ENCODE measurements at regions not wholly inside any gene's neighbourhood (a gene's known extent, or its start where the extent isn't known, plus 50 kb on each side); places are given as distances from the start of the nearest gene placed in this dataset.

GRCh38 chr19:30681162-30682100 lies 309.2 kb downstream of the ZNF536 start:
- Histone ChIP-seq H2BK12ac (ENCODE audit: low read depth, low read length) (no peak overlapping the region), H4K5ac (ENCODE audit: insufficient read length, low read depth, low read length) (no peak overlapping the region), H2BK15ac (ENCODE audit: low read length) (no peak overlapping the region), H3K27me3 (replicated peaks in 1 of 4; ENCODE audit: control insufficient read depth in 3 of 4, extremely low read depth in 1 of 4, insufficient read depth in 3 of 4, low read length in 3 of 4) (no peaks in the 10 kb centered on the region), H3K4ac (replicated peaks; ENCODE audit: insufficient read length, low read depth, low read length) (no peak overlapping the region), H3K23ac (ENCODE audit: insufficient read length) (no peak overlapping the region), H3K23me2 (ENCODE audit: low read depth, low read length) (no peaks in the 10 kb centered on the region), H3K9me3 (ENCODE audit: insufficient read depth in 2 of 2, low read depth in 1 of 2, low read length in 1 of 2) (no peaks in the 10 kb centered on the region), H3K4me3 (ENCODE audit: extremely low read depth in 1 of 4, insufficient read depth in 2 of 4, low read depth in 3 of 4, low read length in 4 of 4) (no peak overlapping the region), H2AK5ac (ENCODE audit: low read depth, low read length) (no peak overlapping the region), H4K91ac (replicated peaks; ENCODE audit: insufficient read length, low read length) (no peak overlapping the region), H3K79me2 (ENCODE audit: control insufficient read depth in 1 of 2, insufficient read depth in 2 of 2, low read length in 2 of 2) (no peaks in the 10 kb centered on the region), H3K4me2 (ENCODE audit: insufficient read depth in 1 of 2, low read depth in 2 of 2, low read length in 2 of 2) (no peak overlapping the region), H3K9ac (replicated peaks in 1 of 4; ENCODE audit: extremely low read depth in 1 of 4, low read depth in 3 of 4, low read length in 3 of 4) (no peak overlapping the region), H2BK20ac (ENCODE audit: low read length) (no peak overlapping the region), H4K20me1 (replicated peaks in 1 of 2; ENCODE audit: control insufficient read depth in 1 of 2, insufficient read depth in 2 of 2, low read length in 2 of 2) (no peaks in the 10 kb centered on the region), H2AFZ (ENCODE audit: low read length) (no peak overlapping the region), H3K18ac (ENCODE audit: extremely low read depth, low read length) (no peak overlapping the region), H3K79me1 (ENCODE audit: low read depth, low read length) (no peaks in the 10 kb centered on the region), H4K8ac (ENCODE audit: extremely low read depth, insufficient read depth, low read length) (no peak overlapping the region), H3K14ac (ENCODE audit: insufficient read length) (no peak overlapping the region), H2BK5ac (ENCODE audit: low read depth, low read length) (no peak overlapping the region), H3K56ac (replicated peaks; ENCODE audit: insufficient read length, low read depth, low read length) (no peak overlapping the region), H3K27ac (ENCODE audit: low read depth, low read length) (no peak overlapping the region), H2BK120ac (replicated peaks; ENCODE audit: low read depth, low read length) (no peak overlapping the region), H3K4me1 (replicated peaks in 1 of 4; ENCODE audit: control insufficient read depth in 3 of 4, insufficient read depth in 4 of 4, low read length in 3 of 4) (no peaks in the 10 kb centered on the region; a peak in 1 of 7 replicates), H3K36me3 (ENCODE audit: control insufficient read depth in 2 of 4, insufficient read depth in 4 of 4, low read length in 3 of 4) (no peaks in the 10 kb centered on the region)
- POLR2A ChIA-PET (ENCODE audit: partially characterized antibody): no interaction called here
- FAIRE-seq (no peak), DNase-seq (ENCODE audit: low read depth in 1 of 2, low spot score in 2 of 2) (no peak)
- 84% methylated on average over 16 of the region's 19 CpGs; no CpG with 5 or more reads in 1 of the 2 experiments for WGBS, 2 experiments (ENCODE audit: extremely low coverage in 1 of 2, insufficient coverage in 1 of 2, insufficient read length in 1 of 2, insufficient replicate concordance in 2 of 2, low coverage in 1 of 2, low lambda C conversion rate in 2 of 2, missing lambda C conversion rate in 1 of 2)
- CTCF ChIA-PET (ENCODE audit: partially characterized antibody): interaction anchor here (1.2 to 6.7 kb wide), 10 partner anchors 13 to 1613 kb away, joined by 3 to 94 read pairs (median 6); no protein-coding TSS in a partner anchor
- TF ChIP-seq EGR1 (IDR thresholded peaks at IDR 0.05; ENCODE audit: borderline replicate concordance, low read depth, low read length) (no peak), TAF7 (optimal IDR thresholded peaks at IDR 0.05; ENCODE audit: borderline replicate concordance, low read depth, low read length) (no peak), POLR2A (IDR thresholded peaks at IDR 0.05; ENCODE audit: control extremely low read depth in 1 of 2, low read depth in 2 of 2, low read length in 2 of 2) (no peak), TCF12 (IDR thresholded peaks at IDR 0.05; ENCODE audit: low read depth, low read length) (no peak), HDAC6 (IDR thresholded peaks at IDR 0.05; ENCODE audit: low read depth, low read length) (no peak), MAFK (IDR thresholded peaks at IDR 0.05; ENCODE audit: low read depth, low read length) (no peak), SP1 (IDR thresholded peaks at IDR 0.05; ENCODE audit: low read depth, low read length) (no peak)
- TF ChIP-seq, protein P1, sequence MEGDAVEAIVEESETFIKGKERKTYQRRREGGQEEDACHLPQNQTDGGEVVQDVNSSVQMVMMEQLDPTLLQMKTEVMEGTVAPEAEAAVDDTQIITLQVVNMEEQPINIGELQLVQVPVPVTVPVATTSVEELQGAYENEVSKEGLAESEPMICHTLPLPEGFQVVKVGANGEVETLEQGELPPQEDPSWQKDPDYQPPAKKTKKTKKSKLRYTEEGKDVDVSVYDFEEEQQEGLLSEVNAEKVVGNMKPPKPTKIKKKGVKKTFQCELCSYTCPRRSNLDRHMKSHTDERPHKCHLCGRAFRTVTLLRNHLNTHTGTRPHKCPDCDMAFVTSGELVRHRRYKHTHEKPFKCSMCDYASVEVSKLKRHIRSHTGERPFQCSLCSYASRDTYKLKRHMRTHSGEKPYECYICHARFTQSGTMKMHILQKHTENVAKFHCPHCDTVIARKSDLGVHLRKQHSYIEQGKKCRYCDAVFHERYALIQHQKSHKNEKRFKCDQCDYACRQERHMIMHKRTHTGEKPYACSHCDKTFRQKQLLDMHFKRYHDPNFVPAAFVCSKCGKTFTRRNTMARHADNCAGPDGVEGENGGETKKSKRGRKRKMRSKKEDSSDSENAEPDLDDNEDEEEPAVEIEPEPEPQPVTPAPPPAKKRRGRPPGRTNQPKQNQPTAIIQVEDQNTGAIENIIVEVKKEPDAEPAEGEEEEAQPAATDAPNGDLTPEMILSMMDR (IDR thresholded peaks at IDR 0.05; ENCODE audit: control extremely low read depth in 1 of 3, insufficient read depth in 1 of 3, low read depth in 1 of 3, low read length in 3 of 3): no peak
- TF ChIP-seq, protein P2, sequence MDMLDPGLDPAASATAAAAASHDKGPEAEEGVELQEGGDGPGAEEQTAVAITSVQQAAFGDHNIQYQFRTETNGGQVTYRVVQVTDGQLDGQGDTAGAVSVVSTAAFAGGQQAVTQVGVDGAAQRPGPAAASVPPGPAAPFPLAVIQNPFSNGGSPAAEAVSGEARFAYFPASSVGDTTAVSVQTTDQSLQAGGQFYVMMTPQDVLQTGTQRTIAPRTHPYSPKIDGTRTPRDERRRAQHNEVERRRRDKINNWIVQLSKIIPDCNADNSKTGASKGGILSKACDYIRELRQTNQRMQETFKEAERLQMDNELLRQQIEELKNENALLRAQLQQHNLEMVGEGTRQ (IDR thresholded peaks at IDR 0.05; ENCODE audit: low read length): no peak
